ENCODE measurements at regions not wholly inside any gene's neighbourhood (a gene's known extent, or its start where the extent isn't known, plus 50 kb on each side); places are given as distances from the start of the nearest gene placed in this dataset.

DNA sequence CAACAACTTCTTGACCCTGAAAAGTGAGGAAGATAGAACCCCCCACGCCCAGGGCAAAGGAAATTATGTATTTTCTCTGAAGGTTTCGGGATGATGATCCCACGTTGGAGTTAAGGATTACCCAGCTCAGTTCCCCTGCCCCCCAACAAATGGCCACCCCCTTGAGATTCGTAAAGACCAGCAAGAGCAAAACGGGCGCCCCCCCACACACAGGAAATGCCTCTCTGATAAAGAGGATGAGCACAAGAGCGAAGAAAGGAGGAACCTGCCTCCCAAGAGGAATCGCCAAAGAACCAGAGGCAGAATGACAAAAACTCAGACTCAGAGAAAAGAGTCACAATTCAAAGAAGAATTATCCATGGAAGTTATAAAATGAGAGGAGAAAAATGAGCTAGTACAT is 576.9 kb downstream of the MATN1 start:
- ATAC-seq, result no peak
- TF ChIP-seq CSDC2 (CRISPR knock-in tag; IDR thresholded peaks at IDR 0.05), result no peak
- TF ChIP-seq, protein P1, sequence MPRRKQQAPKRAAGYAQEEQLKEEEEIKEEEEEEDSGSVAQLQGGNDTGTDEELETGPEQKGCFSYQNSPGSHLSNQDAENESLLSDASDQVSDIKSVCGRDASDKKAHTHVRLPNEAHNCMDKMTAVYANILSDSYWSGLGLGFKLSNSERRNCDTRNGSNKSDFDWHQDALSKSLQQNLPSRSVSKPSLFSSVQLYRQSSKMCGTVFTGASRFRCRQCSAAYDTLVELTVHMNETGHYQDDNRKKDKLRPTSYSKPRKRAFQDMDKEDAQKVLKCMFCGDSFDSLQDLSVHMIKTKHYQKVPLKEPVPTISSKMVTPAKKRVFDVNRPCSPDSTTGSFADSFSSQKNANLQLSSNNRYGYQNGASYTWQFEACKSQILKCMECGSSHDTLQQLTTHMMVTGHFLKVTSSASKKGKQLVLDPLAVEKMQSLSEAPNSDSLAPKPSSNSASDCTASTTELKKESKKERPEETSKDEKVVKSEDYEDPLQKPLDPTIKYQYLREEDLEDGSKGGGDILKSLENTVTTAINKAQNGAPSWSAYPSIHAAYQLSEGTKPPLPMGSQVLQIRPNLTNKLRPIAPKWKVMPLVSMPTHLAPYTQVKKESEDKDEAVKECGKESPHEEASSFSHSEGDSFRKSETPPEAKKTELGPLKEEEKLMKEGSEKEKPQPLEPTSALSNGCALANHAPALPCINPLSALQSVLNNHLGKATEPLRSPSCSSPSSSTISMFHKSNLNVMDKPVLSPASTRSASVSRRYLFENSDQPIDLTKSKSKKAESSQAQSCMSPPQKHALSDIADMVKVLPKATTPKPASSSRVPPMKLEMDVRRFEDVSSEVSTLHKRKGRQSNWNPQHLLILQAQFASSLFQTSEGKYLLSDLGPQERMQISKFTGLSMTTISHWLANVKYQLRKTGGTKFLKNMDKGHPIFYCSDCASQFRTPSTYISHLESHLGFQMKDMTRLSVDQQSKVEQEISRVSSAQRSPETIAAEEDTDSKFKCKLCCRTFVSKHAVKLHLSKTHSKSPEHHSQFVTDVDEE (CRISPR knock-in tag; IDR thresholded peaks at IDR 0.05), result no peak
- TF ChIP-seq, protein P2, sequence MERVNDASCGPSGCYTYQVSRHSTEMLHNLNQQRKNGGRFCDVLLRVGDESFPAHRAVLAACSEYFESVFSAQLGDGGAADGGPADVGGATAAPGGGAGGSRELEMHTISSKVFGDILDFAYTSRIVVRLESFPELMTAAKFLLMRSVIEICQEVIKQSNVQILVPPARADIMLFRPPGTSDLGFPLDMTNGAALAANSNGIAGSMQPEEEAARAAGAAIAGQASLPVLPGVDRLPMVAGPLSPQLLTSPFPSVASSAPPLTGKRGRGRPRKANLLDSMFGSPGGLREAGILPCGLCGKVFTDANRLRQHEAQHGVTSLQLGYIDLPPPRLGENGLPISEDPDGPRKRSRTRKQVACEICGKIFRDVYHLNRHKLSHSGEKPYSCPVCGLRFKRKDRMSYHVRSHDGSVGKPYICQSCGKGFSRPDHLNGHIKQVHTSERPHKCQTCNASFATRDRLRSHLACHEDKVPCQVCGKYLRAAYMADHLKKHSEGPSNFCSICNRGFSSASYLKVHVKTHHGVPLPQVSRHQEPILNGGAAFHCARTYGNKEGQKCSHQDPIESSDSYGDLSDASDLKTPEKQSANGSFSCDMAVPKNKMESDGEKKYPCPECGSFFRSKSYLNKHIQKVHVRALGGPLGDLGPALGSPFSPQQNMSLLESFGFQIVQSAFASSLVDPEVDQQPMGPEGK (CRISPR knock-in tag; IDR thresholded peaks at IDR 0.05; ENCODE audit: borderline replicate concordance), result no peak
- TF ChIP-seq TCF4 (CRISPR knock-in tag; IDR thresholded peaks at IDR 0.05; ENCODE audit: borderline replicate concordance), result no peak
- TF ChIP-seq, protein P3, sequence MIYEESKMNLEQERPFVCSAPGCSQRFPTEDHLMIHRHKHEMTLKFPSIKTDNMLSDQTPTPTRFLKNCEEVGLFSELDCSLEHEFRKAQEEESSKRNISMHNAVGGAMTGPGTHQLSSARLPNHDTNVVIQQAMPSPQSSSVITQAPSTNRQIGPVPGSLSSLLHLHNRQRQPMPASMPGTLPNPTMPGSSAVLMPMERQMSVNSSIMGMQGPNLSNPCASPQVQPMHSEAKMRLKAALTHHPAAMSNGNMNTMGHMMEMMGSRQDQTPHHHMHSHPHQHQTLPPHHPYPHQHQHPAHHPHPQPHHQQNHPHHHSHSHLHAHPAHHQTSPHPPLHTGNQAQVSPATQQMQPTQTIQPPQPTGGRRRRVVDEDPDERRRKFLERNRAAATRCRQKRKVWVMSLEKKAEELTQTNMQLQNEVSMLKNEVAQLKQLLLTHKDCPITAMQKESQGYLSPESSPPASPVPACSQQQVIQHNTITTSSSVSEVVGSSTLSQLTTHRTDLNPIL (CRISPR knock-in tag; IDR thresholded peaks at IDR 0.05; ENCODE audit: low read depth), result no peak
- no peak for TF ChIP-seq PPARA (CRISPR knock-in tag; IDR thresholded peaks at IDR 0.05; ENCODE audit: borderline replicate concordance)
- TF ChIP-seq, protein P4, sequence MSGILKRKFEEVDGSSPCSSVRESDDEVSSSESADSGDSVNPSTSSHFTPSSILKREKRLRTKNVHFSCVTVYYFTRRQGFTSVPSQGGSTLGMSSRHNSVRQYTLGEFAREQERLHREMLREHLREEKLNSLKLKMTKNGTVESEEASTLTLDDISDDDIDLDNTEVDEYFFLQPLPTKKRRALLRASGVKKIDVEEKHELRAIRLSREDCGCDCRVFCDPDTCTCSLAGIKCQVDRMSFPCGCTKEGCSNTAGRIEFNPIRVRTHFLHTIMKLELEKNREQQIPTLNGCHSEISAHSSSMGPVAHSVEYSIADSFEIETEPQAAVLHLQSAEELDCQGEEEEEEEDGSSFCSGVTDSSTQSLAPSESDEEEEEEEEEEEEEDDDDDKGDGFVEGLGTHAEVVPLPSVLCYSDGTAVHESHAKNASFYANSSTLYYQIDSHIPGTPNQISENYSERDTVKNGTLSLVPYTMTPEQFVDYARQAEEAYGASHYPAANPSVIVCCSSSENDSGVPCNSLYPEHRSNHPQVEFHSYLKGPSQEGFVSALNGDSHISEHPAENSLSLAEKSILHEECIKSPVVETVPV (CRISPR knock-in tag; IDR thresholded peaks at IDR 0.05), result no peak
- TF ChIP-seq, protein P5, sequence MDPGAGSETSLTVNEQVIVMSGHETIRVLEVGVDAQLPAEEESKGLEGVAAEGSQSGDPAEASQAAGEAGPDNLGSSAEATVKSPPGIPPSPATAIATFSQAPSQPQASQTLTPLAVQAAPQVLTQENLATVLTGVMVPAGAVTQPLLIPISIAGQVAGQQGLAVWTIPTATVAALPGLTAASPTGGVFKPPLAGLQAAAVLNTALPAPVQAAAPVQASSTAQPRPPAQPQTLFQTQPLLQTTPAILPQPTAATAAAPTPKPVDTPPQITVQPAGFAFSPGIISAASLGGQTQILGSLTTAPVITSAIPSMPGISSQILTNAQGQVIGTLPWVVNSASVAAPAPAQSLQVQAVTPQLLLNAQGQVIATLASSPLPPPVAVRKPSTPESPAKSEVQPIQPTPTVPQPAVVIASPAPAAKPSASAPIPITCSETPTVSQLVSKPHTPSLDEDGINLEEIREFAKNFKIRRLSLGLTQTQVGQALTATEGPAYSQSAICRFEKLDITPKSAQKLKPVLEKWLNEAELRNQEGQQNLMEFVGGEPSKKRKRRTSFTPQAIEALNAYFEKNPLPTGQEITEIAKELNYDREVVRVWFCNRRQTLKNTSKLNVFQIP (CRISPR knock-in tag; IDR thresholded peaks at IDR 0.05; ENCODE audit: borderline replicate concordance, low read depth), result no peak
- TF ChIP-seq TOX (CRISPR knock-in tag; IDR thresholded peaks at IDR 0.05; ENCODE audit: borderline replicate concordance), result no peak
- TF ChIP-seq ESRRG (CRISPR knock-in tag; IDR thresholded peaks at IDR 0.05), result no peak
- no peak for TF ChIP-seq ARNTL (CRISPR knock-in tag; IDR thresholded peaks at IDR 0.05; ENCODE audit: borderline replicate concordance, low read depth)
- no peak for TF ChIP-seq ZC3H10 (CRISPR knock-in tag; IDR thresholded peaks at IDR 0.05)
- TF ChIP-seq GLIS3 (CRISPR knock-in tag; IDR thresholded peaks at IDR 0.05), result no peak
- TF ChIP-seq RARB (CRISPR knock-in tag; IDR thresholded peaks at IDR 0.05), result no peak

- TF ChIP-seq, protein P1 (CRISPR knock-in tag; IDR thresholded peaks at IDR 0.05), result no peak
- no peak for TF ChIP-seq ZFP3 (CRISPR knock-in tag; IDR thresholded peaks at IDR 0.05)
- TF ChIP-seq, protein P2 (CRISPR knock-in tag; IDR thresholded peaks at IDR 0.05; ENCODE audit: borderline replicate concordance), result no peak
- TF ChIP-seq, protein P3 (CRISPR knock-in tag; IDR thresholded peaks at IDR 0.05; ENCODE audit: low read depth), result no peak
- no peak for TF ChIP-seq CSDC2 (CRISPR knock-in tag; IDR thresholded peaks at IDR 0.05)
- TF ChIP-seq ESRRG (CRISPR knock-in tag; IDR thresholded peaks at IDR 0.05), result no peak
- no peak for TF ChIP-seq RARB (CRISPR knock-in tag; IDR thresholded peaks at IDR 0.05)
- TF ChIP-seq, protein P4 (CRISPR knock-in tag; IDR thresholded peaks at IDR 0.05), result no peak
- TF ChIP-seq SNAI2 (CRISPR knock-in tag; IDR thresholded peaks at IDR 0.05), result no peak
- TF ChIP-seq ZNF8 (CRISPR knock-in tag; IDR thresholded peaks at IDR 0.05), result no peak
- no peak for ATAC-seq
Observed at GRCh38 chr1:30145723-30146303, 577.6 kb downstream of the MATN1 start.
